ENCODE measurements at regions not wholly inside any gene's neighbourhood (a gene's known extent, or its start where the extent isn't known, plus 50 kb on each side); places are given as distances from the start of the nearest gene placed in this dataset.

DNA sequence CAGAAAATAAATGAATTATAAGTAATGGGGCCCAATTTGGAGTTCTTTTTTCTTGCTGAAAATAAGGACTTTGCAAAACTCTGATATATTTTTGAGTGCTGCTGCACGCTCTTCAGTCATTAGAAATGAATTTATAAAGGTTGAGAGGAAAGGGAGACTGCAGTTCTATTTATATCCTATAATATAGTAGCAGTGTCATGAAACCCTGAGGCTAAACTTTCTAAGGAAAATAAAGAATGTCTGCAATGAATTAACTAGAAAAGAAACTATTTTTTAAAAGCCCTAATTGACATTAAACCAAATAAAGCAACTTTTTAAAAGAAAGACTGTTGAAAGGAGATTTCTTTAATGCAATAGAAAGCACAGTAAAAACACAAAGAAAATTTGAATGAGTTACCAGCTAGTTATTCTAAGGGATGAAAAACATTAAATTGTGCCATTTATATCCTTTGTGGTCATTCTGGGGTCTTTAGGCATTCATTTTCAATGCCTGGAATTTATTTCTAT is 1072.8 kb upstream of the TMEFF2 start:
- ATAC-seq: no peak

DNA sequence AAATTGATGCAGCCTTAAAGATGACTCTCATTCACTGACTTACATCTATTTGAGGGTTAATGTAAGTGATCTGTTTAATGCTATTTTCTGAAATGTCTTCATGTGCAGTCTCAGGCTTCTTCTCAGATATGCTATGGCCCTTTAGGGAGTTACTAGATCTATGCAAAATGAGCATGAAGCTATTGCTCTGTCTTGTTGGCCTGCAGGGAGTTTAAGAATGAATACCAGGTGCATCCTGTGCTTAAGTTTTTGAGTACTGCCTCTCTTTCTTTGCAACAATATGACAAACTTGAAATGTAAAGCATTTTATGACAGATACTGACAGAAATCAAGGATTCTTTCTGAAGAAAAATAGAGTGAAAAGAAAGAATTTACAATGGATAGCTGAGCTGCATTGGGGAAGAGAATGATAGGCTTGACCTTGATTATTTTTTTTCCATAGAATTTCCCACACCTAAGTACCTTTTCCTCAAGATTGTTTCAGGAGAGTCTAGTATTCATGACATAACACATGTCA is 1058.3 kb upstream of the TMEFF2 start:
- intact Hi-C loops (cut with DNase I): no loop called here
- H3K4me1 ChIP-seq: no peaks in the 10 kb centered on the region
- no peak overlapping the region for H3K4me3 ChIP-seq
- H3K27ac ChIP-seq: no peak overlapping the region
- no peak for ATAC-seq
- no peak for DNase-seq
- H3K9me3 ChIP-seq: no peaks in the 10 kb centered on the region
- TF ChIP-seq CTCF (IDR thresholded peaks at IDR 0.05): no peak
- no peaks in the 10 kb centered on the region for H3K27me3 ChIP-seq
- H3K36me3 ChIP-seq: no peaks in the 10 kb centered on the region

More for the DNA sequence above, 1072.8 kb upstream of the TMEFF2 start:
- DNase-seq: no peak
- no peaks in the 10 kb centered on the region for H3K9me3 ChIP-seq
- intact Hi-C loops (cut with DNase I): no loop called here
- no peak overlapping the region for H3K27ac ChIP-seq
- no peaks in the 10 kb centered on the region for H3K36me3 ChIP-seq
- TF ChIP-seq CTCF (IDR thresholded peaks at IDR 0.05): no peak
- no peak overlapping the region for H3K4me3 ChIP-seq
- H3K27me3 ChIP-seq: no peaks in the 10 kb centered on the region
- H3K4me1 ChIP-seq: no peaks in the 10 kb centered on the region

GRCh38 chr2:193251909-193252308 is 1057.2 kb upstream of the TMEFF2 start:
- intact Hi-C loops (cut with DNase I): no loop called here
- TF ChIP-seq CTCF (IDR thresholded peaks at IDR 0.05): no peak
- no peaks in the 10 kb centered on the region for H3K36me3 ChIP-seq
- ATAC-seq: no peak
- H3K9me3 ChIP-seq: no peaks in the 10 kb centered on the region
- no peaks in the 10 kb centered on the region for H3K27me3 ChIP-seq
- no peak for DNase-seq
- no peaks in the 10 kb centered on the region for H3K4me1 ChIP-seq
- H3K4me3 ChIP-seq: no peak overlapping the region
- no peak overlapping the region for H3K27ac ChIP-seq

GRCh38 chr2:193250389-193250788 is 1055.7 kb upstream of the TMEFF2 start:
- Histone ChIP-seq H3K4me1 (no peaks in the 10 kb centered on the region), H3K36me3 (no peaks in the 10 kb centered on the region), H3K27ac (no peak overlapping the region), H3K9me3 (no peaks in the 10 kb centered on the region), H3K27me3 (no peaks in the 10 kb centered on the region), H3K4me3 (no peak overlapping the region)
- no peak for DNase-seq
- no peak for ATAC-seq
- TF ChIP-seq CTCF (IDR thresholded peaks at IDR 0.05): no peak
- intact Hi-C loops (cut with DNase I): no loop called here

DNA sequence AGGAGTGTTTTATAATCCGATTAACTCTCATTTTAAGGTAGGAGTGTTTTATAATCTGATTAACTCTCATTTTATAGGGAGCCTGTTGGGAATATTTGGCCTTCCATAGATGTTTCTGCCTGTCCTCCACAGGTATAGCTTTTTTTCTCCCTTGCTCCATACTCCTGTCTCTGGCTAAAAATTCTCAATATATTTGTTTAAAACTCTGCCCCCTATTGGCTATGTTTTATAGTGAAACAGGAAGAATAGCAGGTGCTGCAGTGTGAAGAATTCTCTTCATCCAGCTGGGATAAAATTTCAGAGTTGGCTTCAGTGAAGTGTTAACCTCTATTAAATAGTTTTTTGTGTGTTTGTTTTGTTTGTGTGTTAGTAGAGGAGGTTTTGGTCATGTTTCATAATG is 1046.0 kb upstream of the TMEFF2 start:
- Histone ChIP-seq H3K27ac (no peak overlapping the region), H3K36me3 (no peaks in the 10 kb centered on the region), H3K9me3 (no peaks in the 10 kb centered on the region), H3K27me3 (no peaks in the 10 kb centered on the region), H3K4me3 (no peak overlapping the region), H3K4me1 (no peaks in the 10 kb centered on the region)
- intact Hi-C loops (cut with DNase I): no loop called here
- peak in 1 of 2 donors; percentile 10 for TF ChIP-seq CTCF (IDR thresholded peaks at IDR 0.05)
- ATAC-seq (peak; percentile 30), DNase-seq (no peak)

All from left lung (tissue), 4 donors.